ENCODE measurements at regions not wholly inside any gene's neighbourhood (a gene's known extent, or its start where the extent isn't known, plus 50 kb on each side); places are given as distances from the start of the nearest gene placed in this dataset.

DNA sequence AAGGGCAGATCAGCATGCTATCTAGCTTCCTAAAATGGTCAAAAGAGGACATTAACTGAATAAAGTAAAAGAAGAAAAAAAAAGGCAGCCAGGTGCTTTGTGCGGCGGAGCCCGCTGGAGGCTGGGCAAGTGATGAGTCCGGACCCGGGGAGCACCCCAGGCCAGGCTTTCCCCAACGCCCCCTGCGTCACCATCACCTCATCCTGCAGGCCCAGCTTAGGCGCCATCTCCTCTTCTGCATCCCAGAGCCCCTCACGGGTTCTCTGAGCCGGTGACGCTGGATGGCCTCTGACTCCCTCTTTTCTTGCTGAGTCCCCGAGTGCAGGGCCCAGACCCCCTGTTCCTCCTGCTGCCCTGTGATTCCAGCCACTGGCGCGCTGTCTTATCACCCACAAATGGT is 250.1 kb downstream of the TBXT start:
- no peak for DNase-seq (ENCODE audit: low spot score)
- in situ Hi-C loops (cut with HindIII; ENCODE audit: extremely low pct_ligation_motif_present, low pct_unique_long_range_greater_than_20kb), result no loop called here
- TF ChIP-seq, protein P1, sequence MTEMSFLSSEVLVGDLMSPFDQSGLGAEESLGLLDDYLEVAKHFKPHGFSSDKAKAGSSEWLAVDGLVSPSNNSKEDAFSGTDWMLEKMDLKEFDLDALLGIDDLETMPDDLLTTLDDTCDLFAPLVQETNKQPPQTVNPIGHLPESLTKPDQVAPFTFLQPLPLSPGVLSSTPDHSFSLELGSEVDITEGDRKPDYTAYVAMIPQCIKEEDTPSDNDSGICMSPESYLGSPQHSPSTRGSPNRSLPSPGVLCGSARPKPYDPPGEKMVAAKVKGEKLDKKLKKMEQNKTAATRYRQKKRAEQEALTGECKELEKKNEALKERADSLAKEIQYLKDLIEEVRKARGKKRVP (CRISPR knock-in tag; IDR thresholded peaks at IDR 0.05), result no peak
- TF ChIP-seq SNRNP70 (IDR thresholded peaks at IDR 0.05; ENCODE audit: low read depth, low read length), result no peak
- TF ChIP-seq ZNF367 (CRISPR knock-in tag; IDR thresholded peaks at IDR 0.05; ENCODE audit: borderline replicate concordance), result no peak
- Histone ChIP-seq H3K36me3 (replicated peaks in 1 of 2; ENCODE audit: control insufficient read depth in 1 of 2, insufficient read depth in 2 of 2, low read length in 2 of 2) (no peaks in the 10 kb centered on the region), H4K20me1 (ENCODE audit: insufficient read depth, low read length) (no peaks in the 10 kb centered on the region), H3K79me2 (ENCODE audit: insufficient read depth, low read length) (no peaks in the 10 kb centered on the region), H3K4me1 (ENCODE audit: insufficient read depth, low read length) (no peaks in the 10 kb centered on the region), H3K4me2 (ENCODE audit: low read depth, low read length) (no peak overlapping the region), H3K9me3 (ENCODE audit: low read length) (no peaks in the 10 kb centered on the region), H2AFZ (ENCODE audit: low read length) (no peak overlapping the region), H3K27me3 (ENCODE audit: control insufficient read depth in 1 of 2, insufficient read depth in 2 of 2, low read length in 2 of 2) (peaks cover 0 to 46% of the 10 kb centered on the region in 2 experiments; a peak in 4 of 5 replicates), H3K9ac (ENCODE audit: insufficient read depth, low read depth, low read length) (no peak overlapping the region), H3K27ac (ENCODE audit: extremely low read length, insufficient read depth, low read length) (no peak overlapping the region), H3K4me3 (replicated peaks in 1 of 3; ENCODE audit: insufficient read depth in 1 of 3, low read depth in 2 of 3, low read length in 3 of 3) (no peak overlapping the region)
- BruUV-seq (replicated peaks), result no TSS peak
- CTCF ChIA-PET (ENCODE audit: low intra/inter-chr PET ratio, low total read pairs), result no interaction called here
- POLR2A ChIA-PET, result no interaction called here
- 29% methylated on average over 11 of the region's 14 CpGs for WGBS (ENCODE audit: low lambda C conversion rate)
- FAIRE-seq, result no peak
- ATAC-seq, result no peak
- intact Hi-C loops (cut with micrococcal nuclease; ENCODE audit: unreplicated experiment), result no loop called here

DNA sequence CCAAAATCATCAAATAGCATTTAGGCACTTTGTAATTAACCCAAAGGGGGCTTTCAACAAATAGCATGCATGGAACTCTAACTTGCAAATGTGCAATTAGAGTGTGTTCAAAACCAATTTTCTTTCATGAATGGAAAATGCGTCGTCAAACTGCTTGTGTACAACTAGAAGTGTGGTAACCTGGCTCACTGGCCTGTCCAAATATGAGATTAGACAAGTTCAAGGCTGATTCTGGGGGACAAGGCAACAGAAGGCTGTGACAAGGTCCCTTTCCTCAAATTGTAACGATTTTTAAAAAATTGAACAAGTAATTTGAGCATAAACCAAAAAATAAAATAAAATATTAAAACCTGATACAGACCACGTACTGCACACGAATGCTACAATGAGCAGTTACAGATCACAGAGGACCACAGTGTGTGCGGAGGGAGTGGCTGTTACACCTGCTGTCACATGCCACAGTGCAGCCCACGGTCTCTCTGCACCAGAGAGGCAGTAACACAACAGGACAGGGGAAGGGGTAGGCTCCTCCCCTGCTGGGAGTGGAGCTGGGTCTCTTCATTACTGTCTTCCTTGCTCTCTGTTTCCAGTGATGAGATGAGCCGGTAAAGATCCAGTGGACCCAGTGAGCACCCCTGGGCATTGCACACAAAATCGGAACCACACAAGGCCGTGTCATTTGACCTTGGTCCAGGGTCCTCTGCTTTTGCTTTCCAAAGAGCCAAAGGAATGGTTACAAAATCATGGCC is 252.2 kb upstream of the PDE10A start:
- H3K36me3 ChIP-seq (replicated peaks in 1 of 2; ENCODE audit: control insufficient read depth in 1 of 2, insufficient read depth in 2 of 2, low read length in 2 of 2), result no peaks in the 10 kb centered on the region
- POLR2A ChIA-PET, result no interaction called here
- ATAC-seq (no peak), DNase-seq (ENCODE audit: low spot score) (no peak), FAIRE-seq (no peak)
- H3K4me3 ChIP-seq (replicated peaks in 1 of 3; ENCODE audit: insufficient read depth in 1 of 3, low read depth in 2 of 3, low read length in 3 of 3), result no peak overlapping the region
- intact Hi-C loops (cut with micrococcal nuclease; ENCODE audit: unreplicated experiment), result no loop called here
- 12% methylated on average over 10 of the region's 10 CpGs for WGBS (ENCODE audit: low lambda C conversion rate)
- H3K4me1 ChIP-seq (ENCODE audit: insufficient read depth, low read length), result no peaks in the 10 kb centered on the region
- H3K9me3 ChIP-seq (ENCODE audit: low read length), result no peaks in the 10 kb centered on the region
- CTCF ChIA-PET (ENCODE audit: low intra/inter-chr PET ratio, low total read pairs), result no interaction called here
- H3K27ac ChIP-seq (ENCODE audit: extremely low read length, insufficient read depth, low read length), result no peak overlapping the region
- no peak overlapping the region for H3K9ac ChIP-seq (ENCODE audit: insufficient read depth, low read depth, low read length)
- no peak overlapping the region for H2AFZ ChIP-seq (ENCODE audit: low read length)
- H4K20me1 ChIP-seq (ENCODE audit: insufficient read depth, low read length), result no peaks in the 10 kb centered on the region
- H3K79me2 ChIP-seq (ENCODE audit: insufficient read depth, low read length), result no peaks in the 10 kb centered on the region
- H3K27me3 ChIP-seq (ENCODE audit: control insufficient read depth in 1 of 2, insufficient read depth in 2 of 2, low read length in 2 of 2), result peaks cover 0 to 48% of the 10 kb centered on the region in 2 experiments; a peak in 4 of 5 replicates
- in situ Hi-C loops (cut with HindIII; ENCODE audit: extremely low pct_ligation_motif_present, low pct_unique_long_range_greater_than_20kb), result no loop called here
- BruUV-seq (replicated peaks), result no TSS peak
- TF ChIP-seq, protein P2, sequence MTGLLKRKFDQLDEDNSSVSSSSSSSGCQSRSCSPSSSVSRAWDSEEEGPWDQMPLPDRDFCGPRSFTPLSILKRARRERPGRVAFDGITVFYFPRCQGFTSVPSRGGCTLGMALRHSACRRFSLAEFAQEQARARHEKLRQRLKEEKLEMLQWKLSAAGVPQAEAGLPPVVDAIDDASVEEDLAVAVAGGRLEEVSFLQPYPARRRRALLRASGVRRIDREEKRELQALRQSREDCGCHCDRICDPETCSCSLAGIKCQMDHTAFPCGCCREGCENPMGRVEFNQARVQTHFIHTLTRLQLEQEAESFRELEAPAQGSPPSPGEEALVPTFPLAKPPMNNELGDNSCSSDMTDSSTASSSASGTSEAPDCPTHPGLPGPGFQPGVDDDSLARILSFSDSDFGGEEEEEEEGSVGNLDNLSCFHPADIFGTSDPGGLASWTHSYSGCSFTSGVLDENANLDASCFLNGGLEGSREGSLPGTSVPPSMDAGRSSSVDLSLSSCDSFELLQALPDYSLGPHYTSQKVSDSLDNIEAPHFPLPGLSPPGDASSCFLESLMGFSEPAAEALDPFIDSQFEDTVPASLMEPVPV (CRISPR knock-in tag; IDR thresholded peaks at IDR 0.05), result no peak
- TF ChIP-seq RNF2 (conservative IDR thresholded peaks at IDR 0.05; ENCODE audit: low read depth), result 0 out of 2 replicates have a peak, but pooled peaks have one; percentile 83
- peak; percentile 87; the same call in 1 of the 2 replicates for TF ChIP-seq CBX2 (IDR thresholded peaks at IDR 0.05; ENCODE audit: low read depth, low read length)
- TF ChIP-seq CBX2 (CRISPR knock-in tag; IDR thresholded peaks at IDR 0.05; ENCODE audit: low read depth), result no peak
- TF ChIP-seq SAP130 (CRISPR knock-in tag; IDR thresholded peaks at IDR 0.05; ENCODE audit: low read depth), result no peak
- H3K4me2 ChIP-seq (ENCODE audit: low read depth, low read length), result no peak overlapping the region
